ENCODE measurements at regions not wholly inside any gene's neighbourhood (a gene's known extent, or its start where the extent isn't known, plus 50 kb on each side); places are given as distances from the start of the nearest gene placed in this dataset.

- TF ChIP-seq POLR2A (IDR thresholded peaks at IDR 0.05): no peak
- TF ChIP-seq POLR2AphosphoS5 (IDR thresholded peaks at IDR 0.05): no peak
- TF ChIP-seq CTCF (IDR thresholded peaks at IDR 0.05): no peak
- TF ChIP-seq EP300 (IDR thresholded peaks at IDR 0.05): no peak
Observed at GRCh38 chr1:96253246-96254035, 468.1 kb upstream of the PTBP2 start.

All from upper lobe of left lung (tissue), 4 donors.